ENCODE measurements at regions not wholly inside any gene's neighbourhood (a gene's known extent, or its start where the extent isn't known, plus 50 kb on each side); places are given as distances from the start of the nearest gene placed in this dataset.
"Not testable (repeated sequence)": the region's sequence is repeated elsewhere in the genome, so short reads cannot be mapped to it uniquely, and the experiment has no call there.

DNA sequence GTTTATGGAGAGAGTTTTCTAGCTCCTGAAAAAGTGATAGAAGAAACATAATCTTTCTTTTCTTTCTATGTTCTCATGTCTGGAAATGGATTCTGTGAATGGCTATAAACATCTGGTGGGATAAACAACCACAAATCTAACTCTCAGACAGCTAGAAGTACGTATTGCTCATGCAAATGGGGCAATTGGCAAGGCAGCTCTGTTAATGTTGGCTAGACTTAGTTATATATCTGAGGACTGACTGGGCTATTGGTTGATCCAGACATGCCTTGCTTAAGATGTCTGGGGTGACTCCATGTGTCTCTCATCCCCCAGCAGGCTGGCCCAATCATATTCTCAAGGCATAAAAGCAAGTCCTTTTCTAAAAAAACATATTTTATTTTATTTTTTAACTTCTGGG, 939.2 kb upstream of the NRXN1 start:
- Mint-ChIP-seq H3K9me3 (peaks cover 1 to 8% (median 2%) of the 10 kb centered on the region in 3 donors), H3K27ac (no peak overlapping the region), H3K36me3 (no peaks in the 10 kb centered on the region), H3K4me3 (no peak overlapping the region), H3K4me1 (no peaks in the 10 kb centered on the region), H3K27me3 (no peaks in the 10 kb centered on the region)

DNA sequence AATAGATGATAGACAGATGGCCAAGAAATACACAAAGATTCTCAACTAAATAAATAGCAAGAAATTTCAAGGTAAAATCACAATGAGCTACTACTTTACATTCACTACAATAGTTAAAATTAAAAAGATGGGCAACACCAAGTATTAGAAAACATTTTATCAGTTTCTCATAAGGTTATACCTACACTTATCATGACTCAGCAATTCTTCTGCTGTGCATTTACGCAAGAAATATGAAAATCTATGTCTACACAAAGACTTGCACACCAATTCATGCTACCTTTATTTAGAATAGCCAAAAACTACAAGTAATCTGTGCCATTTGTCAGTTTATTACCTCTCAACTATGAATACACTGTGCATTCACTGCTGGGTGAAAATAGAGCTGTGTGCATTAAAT, 937.4 kb upstream of the NRXN1 start:
- H3K36me3 Mint-ChIP-seq: no peaks in the 10 kb centered on the region
- no peaks in the 10 kb centered on the region for H3K27me3 Mint-ChIP-seq
- H3K4me1 Mint-ChIP-seq: no peaks in the 10 kb centered on the region
- H3K9me3 Mint-ChIP-seq: peaks cover 1 to 8% (median 2%) of the 10 kb centered on the region in 3 donors
- H3K4me3 Mint-ChIP-seq: no peak overlapping the region
- no peak overlapping the region for H3K27ac Mint-ChIP-seq

DNA sequence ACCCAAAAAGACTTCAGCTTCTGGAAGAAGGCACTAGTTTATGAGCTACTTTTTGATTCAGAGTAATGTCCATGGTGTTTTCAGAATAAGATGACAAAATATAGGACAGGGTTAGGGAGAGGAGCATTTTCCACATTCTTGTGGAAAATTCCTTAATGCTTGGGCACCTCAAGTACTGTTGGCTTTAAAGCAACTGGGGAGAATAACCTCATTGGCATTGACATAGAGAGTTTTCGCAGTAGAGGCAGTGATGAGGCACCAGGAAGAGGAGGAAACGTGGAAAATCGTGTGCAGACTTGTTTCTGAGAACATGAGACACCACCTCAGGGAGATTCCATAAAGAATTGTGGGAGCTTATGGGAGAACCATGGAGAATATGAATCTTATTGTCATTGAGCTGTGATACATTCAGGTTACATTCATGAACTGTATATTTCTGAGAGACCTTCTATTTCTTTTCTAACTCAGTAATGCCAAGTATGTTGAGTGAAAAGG, 929.0 kb upstream of the NRXN1 start:
- H3K27ac Mint-ChIP-seq: peak overlapping the region in 1 of 3 donors; percentile 53
- H3K9me3 Mint-ChIP-seq: peaks cover 0 to 4% (median 1%) of the 10 kb centered on the region in 3 donors
- H3K4me1 Mint-ChIP-seq: no peaks in the 10 kb centered on the region
- H3K27me3 Mint-ChIP-seq: no peaks in the 10 kb centered on the region
- H3K4me3 Mint-ChIP-seq: no peak overlapping the region
- no peaks in the 10 kb centered on the region for H3K36me3 Mint-ChIP-seq

DNA sequence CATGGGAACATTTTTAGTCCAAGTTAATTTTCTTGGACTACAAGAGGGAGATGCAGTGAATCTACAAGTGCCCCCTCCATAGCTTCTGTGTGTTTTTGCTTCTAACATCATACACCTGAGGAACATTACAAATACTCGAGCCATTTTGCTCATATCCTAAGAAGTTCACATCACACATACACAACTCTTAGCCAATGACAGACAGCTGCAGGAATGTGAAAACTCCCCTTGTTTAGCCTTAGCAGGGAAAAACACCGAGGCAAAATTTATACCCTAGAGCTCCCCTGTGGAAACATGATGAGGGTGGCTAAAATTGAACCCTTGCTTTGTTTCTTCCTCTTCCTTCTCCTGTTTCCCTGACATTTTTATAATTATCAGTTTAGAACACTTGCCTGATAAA, 928.3 kb upstream of the NRXN1 start:
- H3K4me1 Mint-ChIP-seq: no peaks in the 10 kb centered on the region
- H3K36me3 Mint-ChIP-seq: no peaks in the 10 kb centered on the region
- no peaks in the 10 kb centered on the region for H3K27me3 Mint-ChIP-seq
- no peak overlapping the region for H3K27ac Mint-ChIP-seq
- H3K4me3 Mint-ChIP-seq: no peak overlapping the region
- peaks cover 0 to 4% (median 2%) of the 10 kb centered on the region in 3 donors for H3K9me3 Mint-ChIP-seq

DNA sequence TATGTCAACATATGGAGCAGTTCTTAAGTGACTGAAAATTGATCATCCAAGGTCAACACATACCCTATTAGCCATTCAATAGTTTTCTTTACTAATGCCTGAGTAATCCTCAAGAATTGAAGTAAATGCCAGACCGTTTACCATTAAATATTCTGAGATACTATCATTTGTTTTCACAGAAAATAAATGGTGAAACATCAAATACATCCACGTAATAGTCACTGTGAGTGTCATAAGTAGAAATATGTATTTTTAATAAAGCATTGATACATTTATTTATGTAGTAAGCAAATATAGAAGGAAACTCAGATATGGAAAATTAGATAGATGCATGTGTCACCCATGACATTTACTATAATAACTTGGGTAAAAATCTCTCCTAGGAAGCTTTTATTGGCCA, 927.8 kb upstream of the NRXN1 start:
- Mint-ChIP-seq H3K27me3 (no peaks in the 10 kb centered on the region), H3K4me3 (no peak overlapping the region), H3K27ac (no peak overlapping the region), H3K36me3 (no peaks in the 10 kb centered on the region), H3K4me1 (no peaks in the 10 kb centered on the region), H3K9me3 (peaks cover 0 to 4% (median 2%) of the 10 kb centered on the region in 3 donors)

DNA sequence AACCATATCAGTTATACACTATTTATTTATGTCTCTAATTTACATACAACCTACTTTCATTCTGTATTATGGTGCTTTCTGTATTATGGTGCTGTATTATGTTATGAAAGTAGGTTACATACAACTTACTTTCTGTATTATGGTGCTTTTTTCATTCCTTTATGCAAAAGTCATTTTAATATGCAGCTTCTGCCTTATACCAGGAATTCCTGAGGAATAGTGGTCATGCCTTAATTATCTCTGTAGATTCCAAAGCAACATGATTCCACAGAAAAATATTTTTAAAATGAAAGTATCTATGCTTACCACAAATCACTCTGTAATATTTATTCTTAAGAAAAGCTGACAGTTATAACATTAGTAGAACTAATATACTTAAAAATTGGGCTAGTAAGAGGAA, 922.0 kb upstream of the NRXN1 start:
- no peaks in the 10 kb centered on the region for H3K36me3 Mint-ChIP-seq
- no peaks in the 10 kb centered on the region for H3K27me3 Mint-ChIP-seq
- no peaks in the 10 kb centered on the region for H3K4me1 Mint-ChIP-seq
- H3K27ac Mint-ChIP-seq: no peak overlapping the region
- H3K4me3 Mint-ChIP-seq: no peak overlapping the region
- peaks cover 6 to 23% (median 11%) of the 10 kb centered on the region in 3 donors for H3K9me3 Mint-ChIP-seq

DNA sequence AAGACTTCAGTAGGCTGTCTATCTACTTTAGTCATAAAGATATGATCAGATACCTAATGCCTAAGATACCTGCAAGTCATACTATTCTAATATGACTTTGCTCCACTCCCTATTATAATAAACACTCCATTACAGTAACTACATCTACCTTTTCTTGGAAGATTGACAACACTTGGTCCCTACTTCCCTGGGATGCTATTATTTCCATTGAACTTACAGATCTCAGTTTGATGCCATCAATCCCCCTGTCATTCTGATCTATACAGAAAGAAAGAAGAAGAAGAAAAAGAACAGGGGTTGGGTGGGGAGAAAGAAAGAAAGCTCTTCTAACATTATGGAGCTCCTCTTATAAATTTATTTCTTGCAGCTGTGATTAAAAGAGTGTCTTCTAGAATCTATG, 889.1 kb upstream of the NRXN1 start:
- Mint-ChIP-seq H3K4me1 (no peaks in the 10 kb centered on the region), H3K4me3 (no peak overlapping the region), H3K9me3 (peaks cover 3 to 19% (median 7%) of the 10 kb centered on the region in 3 donors), H3K36me3 (no peaks in the 10 kb centered on the region), H3K27me3 (no peaks in the 10 kb centered on the region), H3K27ac (no peak overlapping the region)

DNA sequence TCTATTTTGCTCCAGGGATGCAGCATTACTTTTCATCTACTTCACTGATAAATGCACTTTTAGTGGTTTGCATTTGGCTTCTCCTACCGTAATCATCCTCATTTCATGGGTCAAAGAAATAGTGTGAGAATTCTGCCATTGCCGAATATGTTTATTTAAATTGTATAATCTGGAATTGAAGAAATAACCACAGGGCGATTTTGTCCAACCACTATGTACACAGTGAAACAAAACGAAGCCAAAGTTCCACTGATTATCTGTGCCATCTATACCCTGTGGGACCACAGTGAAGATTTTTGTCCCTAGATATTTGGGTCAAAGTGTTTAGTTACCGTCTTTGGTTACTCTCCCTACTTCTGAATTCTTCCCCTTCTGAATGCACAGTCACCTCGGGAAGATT, 888.6 kb upstream of the NRXN1 start:
- Mint-ChIP-seq H3K27me3 (no peaks in the 10 kb centered on the region), H3K4me1 (no peaks in the 10 kb centered on the region), H3K9me3 (peaks cover 6 to 22% (median 6%) of the 10 kb centered on the region in 3 donors), H3K27ac (no peak overlapping the region), H3K36me3 (no peaks in the 10 kb centered on the region), H3K4me3 (no peak overlapping the region)

DNA sequence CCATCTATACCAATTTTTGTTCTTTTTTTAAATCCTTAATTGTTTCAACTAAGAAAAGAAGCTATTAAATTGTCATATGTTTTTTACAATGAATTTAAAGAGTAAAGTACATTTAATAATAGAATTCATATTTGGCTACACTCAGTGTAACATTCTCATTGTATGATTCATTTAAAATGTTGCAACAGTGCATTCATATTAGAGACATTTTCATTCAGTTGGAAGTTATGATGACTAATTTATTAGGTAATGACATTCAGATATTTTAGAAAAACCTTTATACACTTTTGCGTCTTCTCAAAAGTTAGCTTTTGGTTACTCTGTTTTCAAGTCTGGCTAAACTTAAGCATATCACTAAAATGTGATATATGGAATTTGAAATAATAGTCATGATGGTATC, 887.5 kb upstream of the NRXN1 start:
- H3K27me3 Mint-ChIP-seq: no peaks in the 10 kb centered on the region
- H3K4me1 Mint-ChIP-seq: no peaks in the 10 kb centered on the region
- H3K9me3 Mint-ChIP-seq: peaks cover 4 to 25% (median 6%) of the 10 kb centered on the region in 3 donors
- H3K27ac Mint-ChIP-seq: no peak overlapping the region
- no peaks in the 10 kb centered on the region for H3K36me3 Mint-ChIP-seq
- H3K4me3 Mint-ChIP-seq: no peak overlapping the region

DNA sequence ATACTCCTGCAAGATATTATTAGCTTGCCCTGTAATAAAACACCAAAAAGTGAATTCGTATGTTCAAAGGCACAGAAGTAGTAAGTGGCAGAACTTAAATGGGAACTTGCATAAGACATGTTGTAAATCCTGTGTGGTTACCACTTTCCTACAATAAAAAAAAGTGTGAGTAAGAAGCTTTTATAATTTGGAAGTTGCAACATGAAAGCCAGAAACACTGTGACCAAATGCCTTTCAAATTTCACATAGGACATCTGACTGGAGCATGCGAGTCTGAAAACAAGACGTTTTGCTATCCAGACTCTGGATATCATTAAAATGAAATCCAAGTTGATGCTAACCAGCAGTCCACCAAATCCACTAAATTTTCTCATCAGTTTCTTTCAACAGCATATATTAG, 886.2 kb upstream of the NRXN1 start:
- no peaks in the 10 kb centered on the region for H3K36me3 Mint-ChIP-seq

DNA sequence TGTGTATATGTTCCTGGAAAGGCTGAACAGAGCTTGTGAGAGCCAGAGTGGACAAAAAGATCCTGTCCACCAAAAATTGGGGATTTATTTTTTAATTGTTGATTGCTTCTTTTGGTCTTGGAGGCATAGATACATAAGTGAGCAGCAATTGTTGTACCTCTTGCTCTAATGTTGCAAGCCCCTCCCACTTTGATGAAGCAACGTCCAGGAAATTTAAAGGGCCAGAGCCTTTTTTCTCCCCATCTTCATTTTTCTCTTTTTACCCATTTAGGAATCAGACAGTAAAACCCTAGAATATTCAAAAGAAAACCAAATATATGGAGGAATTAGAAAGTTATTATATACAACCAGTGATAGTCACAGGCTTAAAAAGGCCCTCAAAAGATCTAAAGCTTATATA, 871.8 kb upstream of the NRXN1 start:
- Mint-ChIP-seq H3K9me3 (peaks cover 0 to 2% (median 2%) of the 10 kb centered on the region in 3 donors), H3K27ac (no peak overlapping the region), H3K4me3 (no peak overlapping the region), H3K36me3 (no peaks in the 10 kb centered on the region), H3K4me1 (no peaks in the 10 kb centered on the region), H3K27me3 (no peaks in the 10 kb centered on the region)

More for the DNA sequence above, 886.2 kb upstream of the NRXN1 start:
- no peak overlapping the region for H3K4me3 Mint-ChIP-seq
- H3K27me3 Mint-ChIP-seq: no peaks in the 10 kb centered on the region
- no peaks in the 10 kb centered on the region for H3K4me1 Mint-ChIP-seq
- H3K9me3 Mint-ChIP-seq: peaks cover 6 to 31% (median 10%) of the 10 kb centered on the region in 3 donors
- no peak overlapping the region for H3K27ac Mint-ChIP-seq

DNA sequence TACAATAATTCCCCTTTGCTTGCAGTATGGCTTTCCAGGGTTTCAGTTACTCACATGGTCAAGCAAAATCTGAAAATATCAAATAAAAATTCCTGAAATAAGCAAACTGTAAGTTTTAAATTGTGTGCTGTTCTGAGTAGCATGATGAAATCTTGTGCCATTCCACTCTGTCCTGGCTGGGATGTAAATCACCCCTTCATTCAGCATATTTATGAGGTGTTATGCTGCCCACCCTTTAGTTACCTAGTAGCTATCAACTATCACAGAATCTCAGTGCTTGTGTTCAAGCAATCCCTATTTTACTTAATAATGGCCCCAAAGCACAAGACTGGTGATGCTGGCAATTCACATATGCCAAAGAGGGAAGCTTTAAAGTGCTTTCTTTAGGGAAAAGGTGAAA, 867.7 kb upstream of the NRXN1 start:
- Mint-ChIP-seq H3K27me3 (no peaks in the 10 kb centered on the region), H3K27ac (no peak overlapping the region), H3K4me1 (no peaks in the 10 kb centered on the region), H3K4me3 (no peak overlapping the region), H3K9me3 (peaks cover 0 to 2% (median 2%) of the 10 kb centered on the region in 3 donors), H3K36me3 (no peaks in the 10 kb centered on the region)

DNA sequence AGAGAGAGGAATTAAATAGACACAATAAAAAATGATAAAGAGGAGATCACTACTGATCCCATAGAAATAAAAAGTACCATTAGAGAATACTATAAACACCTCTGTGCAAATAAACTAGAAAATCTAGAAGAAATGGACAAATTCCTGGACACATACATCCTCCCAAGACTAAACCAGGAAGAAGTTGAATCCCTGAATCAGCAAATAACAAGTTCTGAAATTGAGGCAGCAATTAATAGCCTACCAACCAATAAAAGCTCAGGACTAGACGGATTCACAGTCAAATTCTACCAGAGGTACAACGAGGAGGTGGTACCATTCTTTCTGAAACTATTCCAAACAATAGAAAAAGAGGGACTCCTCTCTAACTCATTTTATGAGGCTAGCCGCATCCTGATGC, 862.7 kb upstream of the NRXN1 start:
- H3K36me3 Mint-ChIP-seq, H3K27me3 Mint-ChIP-seq, H3K27ac Mint-ChIP-seq, H3K4me3 Mint-ChIP-seq, H3K9me3 Mint-ChIP-seq, H3K4me1 Mint-ChIP-seq: not testable (repeated sequence)

DNA sequence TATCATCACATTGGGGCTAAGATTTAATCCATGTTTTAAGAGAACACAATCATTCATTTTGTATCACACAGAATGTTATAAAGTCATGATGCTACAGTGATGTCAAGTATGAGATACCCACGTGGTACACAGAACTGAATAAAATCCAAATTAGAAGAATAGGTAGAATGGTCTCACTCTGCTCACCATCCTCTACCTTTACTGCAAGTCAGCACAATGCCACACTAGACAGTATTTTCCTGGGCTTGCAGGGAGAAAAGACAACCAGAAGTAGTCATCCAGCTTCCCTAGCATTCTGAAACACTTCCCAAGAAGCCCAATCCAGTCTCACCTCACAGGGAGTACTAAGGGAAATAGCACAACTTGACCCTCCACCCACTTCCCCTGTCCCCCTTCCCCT, 856.2 kb upstream of the NRXN1 start:
- Mint-ChIP-seq H3K4me1 (peaks cover 0 to 3% (median 0%) of the 10 kb centered on the region in 3 donors), H3K9me3 (peaks cover 2 to 7% (median 5%) of the 10 kb centered on the region in 3 donors), H3K27ac (no peak overlapping the region), H3K36me3 (no peaks in the 10 kb centered on the region), H3K4me3 (no peak overlapping the region), H3K27me3 (no peaks in the 10 kb centered on the region)

DNA sequence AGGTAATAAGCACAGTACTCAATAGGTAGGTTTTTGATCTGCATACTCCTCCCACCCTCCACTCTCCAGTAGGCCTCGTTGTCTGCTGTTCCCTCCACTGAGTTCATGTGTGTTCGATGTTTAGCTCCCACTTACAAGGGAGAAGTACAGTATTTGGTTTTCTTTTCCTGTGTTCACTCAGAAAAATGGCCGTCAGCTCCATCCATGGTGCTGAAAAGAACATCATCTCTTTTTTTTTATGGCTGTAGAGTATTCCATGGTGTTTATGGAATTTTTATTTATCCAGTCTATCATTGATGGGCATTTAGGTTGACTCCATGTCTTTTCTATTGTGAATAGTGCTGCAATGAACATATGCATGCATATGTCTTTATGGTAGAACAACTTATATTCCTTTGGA, 849.7 kb upstream of the NRXN1 start:
- no peak overlapping the region for H3K4me3 Mint-ChIP-seq
- no peaks in the 10 kb centered on the region for H3K27me3 Mint-ChIP-seq
- no peaks in the 10 kb centered on the region for H3K36me3 Mint-ChIP-seq
- H3K4me1 Mint-ChIP-seq: no peaks in the 10 kb centered on the region
- no peak overlapping the region for H3K27ac Mint-ChIP-seq
- peaks cover 0 to 12% (median 1%) of the 10 kb centered on the region in 3 donors for H3K9me3 Mint-ChIP-seq

DNA sequence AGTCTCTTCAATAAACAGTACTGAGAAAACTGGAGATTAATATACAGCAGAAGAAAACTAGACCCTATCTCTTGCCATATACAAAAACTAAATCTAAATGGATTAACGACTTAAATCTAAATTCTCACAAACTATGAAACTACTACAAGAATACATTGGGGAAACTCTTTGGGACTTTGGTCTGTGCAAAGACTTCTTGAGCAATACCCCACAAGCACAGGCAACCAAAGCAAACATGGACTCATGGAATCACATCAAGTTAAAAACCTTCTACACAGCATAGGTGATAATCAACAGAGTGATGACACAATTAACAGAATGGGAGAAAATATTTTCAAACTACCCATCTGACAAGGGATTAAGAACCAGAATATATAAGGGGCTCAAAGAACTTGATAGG, 848.2 kb upstream of the NRXN1 start:
- peaks cover 0 to 13% (median 1%) of the 10 kb centered on the region in 3 donors for H3K9me3 Mint-ChIP-seq

DNA sequence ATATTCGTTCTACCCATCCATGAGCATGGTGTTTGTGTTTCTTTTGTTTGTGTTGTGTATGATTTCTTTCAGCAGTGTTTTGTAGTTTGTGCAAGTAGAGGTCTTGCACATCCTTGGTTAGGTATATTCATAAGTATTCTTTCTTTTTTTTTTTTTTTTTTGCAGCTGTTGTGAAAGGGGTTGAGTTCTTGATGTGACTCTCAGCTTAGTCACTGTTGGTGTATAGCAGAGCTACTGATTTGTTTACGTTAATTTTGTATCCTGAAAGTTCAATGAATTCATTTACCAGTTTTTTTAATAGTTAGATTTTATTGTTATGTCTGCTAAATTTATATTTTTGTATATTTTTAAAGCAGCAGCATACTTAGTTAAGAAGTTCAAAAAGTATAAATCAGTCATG, 834.4 kb upstream of the NRXN1 start:
- no peak overlapping the region for H3K4me3 Mint-ChIP-seq
- no peaks in the 10 kb centered on the region for H3K27me3 Mint-ChIP-seq
- no peaks in the 10 kb centered on the region for H3K4me1 Mint-ChIP-seq
- peaks cover 5 to 8% (median 7%) of the 10 kb centered on the region in 3 donors for H3K9me3 Mint-ChIP-seq
- H3K27ac Mint-ChIP-seq: no peak overlapping the region
- H3K36me3 Mint-ChIP-seq: no peaks in the 10 kb centered on the region

More for the DNA sequence above, 848.2 kb upstream of the NRXN1 start:
- Mint-ChIP-seq H3K27ac (no peak overlapping the region), H3K4me1 (no peaks in the 10 kb centered on the region), H3K4me3 (no peak overlapping the region), H3K27me3 (no peaks in the 10 kb centered on the region), H3K36me3 (peaks cover 2% of the 10 kb centered on the region)

Data from IgD-negative memory B cell (primary cell).